Posterior vena cava (tissue), 2 donors: ENCODE measurements at regions not wholly inside any gene's neighbourhood (a gene's known extent, or its start where the extent isn't known, plus 50 kb on each side); places are given as distances from the start of the nearest gene placed in this dataset.

Source experiments
- DNase-seq: peaks from one replicate; pipeline ENCODE4 v3.0.0-alpha.2; 2020; ENCODE audit warnings: low spot score
- intact Hi-C, 2 donors: fragments of 100-400 bp; cut with DNase I; formaldehyde crosslinking; loops; one replicate each; pipeline versions ENCODE4 v1.14.1 to v1.14.2; 2022 to 2023
- donor health status: DM: yes; HTN: yes; CAD: no.
- donor health status: DM: yes; HTN: yes; CAD: no.

DNA sequence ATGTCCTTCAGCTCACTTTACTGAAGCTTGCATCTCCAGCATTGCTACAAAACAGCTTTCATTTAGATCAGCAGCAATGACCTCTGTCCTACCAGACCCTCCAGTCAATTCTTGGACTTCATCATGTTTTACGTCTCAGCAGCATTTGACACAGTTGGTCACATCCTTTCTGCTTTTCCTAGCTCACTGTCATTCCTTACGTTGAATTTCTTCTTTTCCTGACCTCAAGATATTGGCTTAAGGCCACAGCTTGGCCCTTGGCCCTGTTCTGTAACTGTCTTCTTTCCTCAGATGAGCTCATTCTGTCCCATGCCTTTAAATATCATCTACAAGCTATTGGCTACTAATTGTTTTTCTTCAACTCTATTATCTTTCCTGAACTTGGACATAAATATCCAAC, 576.2 kb upstream of the KCNMB2 start:
- intact Hi-C loops = no loop called here

GRCh38 chr3:177960722-177961121, 575.5 kb upstream of the KCNMB2 start:
- DNase-seq = no peak
- intact Hi-C loops = no loop called here

More for the DNA sequence above, 576.2 kb upstream of the KCNMB2 start:
- DNase-seq = no peak

- no peak for DNase-seq
- intact Hi-C loops = no loop called here
Measured at GRCh38 chr3:177961784-177962183, 574.5 kb upstream of the KCNMB2 start.

DNA sequence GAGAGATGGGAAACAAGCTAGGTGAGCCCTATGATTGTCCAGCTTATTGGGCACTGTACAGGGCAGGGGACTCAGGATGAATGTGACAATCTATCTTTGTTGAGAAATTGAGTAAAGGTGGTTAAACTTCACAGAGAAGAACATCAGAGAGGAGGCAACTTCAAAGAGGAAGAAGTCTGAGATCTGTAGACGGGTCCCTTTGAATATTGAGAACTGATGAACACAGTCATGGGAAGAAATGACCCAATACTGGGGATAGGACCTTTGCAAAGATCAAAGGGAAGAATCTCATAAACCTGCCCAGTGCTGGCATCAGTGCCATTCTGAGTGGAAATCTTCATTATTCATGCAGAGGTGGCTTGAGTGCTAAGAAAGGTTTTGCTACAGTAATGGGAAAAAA, 569.7 kb upstream of the KCNMB2 start:
- no peak for DNase-seq

GRCh38 chr3:177968891-177969290, 567.3 kb upstream of the KCNMB2 start:
- no peak for DNase-seq
- intact Hi-C loops = no loop called here

More for the DNA sequence above, 569.7 kb upstream of the KCNMB2 start:
- intact Hi-C loops = no loop called here

DNA sequence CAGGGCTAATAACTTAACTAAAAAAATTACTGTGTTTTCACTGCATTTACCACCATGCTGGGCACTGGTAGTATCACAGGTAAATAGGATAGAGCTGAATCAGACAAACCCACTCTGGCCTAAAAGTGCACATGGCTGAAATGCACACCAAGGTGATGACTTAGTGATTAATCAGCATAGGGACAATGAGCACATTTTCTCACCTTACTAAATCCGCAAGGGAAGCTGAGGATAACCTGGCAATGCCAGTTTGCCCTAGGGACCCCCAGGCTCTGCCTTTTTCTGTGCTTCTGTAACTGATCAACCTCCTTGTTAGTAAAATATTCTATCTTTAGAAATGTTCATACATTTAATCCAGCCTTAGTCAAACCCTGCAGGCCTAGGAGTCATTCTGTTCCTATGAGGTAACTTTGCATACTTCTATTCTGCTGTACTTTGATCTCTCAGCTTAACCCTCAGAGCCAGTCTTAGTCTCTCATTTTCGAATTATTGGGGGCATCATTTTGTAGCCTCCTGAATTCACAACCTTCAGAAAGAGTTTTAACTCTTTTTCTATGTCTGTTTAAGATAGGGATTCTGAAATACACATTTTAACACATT, 562.9 kb upstream of the KCNMB2 start:
- intact Hi-C loops = no loop called here
- no peak for DNase-seq

DNA sequence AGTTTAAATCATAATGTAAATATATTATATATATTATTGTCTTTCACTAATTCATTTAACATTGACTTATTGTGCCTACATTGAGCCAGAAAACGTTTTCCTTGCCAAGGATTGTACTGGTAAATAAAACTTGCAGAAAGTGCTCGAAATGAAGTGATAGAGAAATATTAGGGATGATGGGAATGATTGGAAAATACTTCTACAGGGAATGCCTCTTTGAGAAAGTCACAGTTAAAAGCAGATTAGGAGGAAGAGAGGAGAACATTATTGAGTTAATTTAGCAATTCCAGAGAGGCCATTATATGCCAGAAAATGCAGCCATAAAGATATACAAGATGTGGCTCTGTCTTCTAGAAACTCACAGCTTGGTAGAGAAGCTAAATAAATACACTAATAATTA, 560.0 kb upstream of the KCNMB2 start:
- intact Hi-C loops = no loop called here

GRCh38 chr3:177976866-177977265, 559.4 kb upstream of the KCNMB2 start:
- no peak for DNase-seq
- intact Hi-C loops = no loop called here

More for the DNA sequence above, 560.0 kb upstream of the KCNMB2 start:
- no peak for DNase-seq

DNA sequence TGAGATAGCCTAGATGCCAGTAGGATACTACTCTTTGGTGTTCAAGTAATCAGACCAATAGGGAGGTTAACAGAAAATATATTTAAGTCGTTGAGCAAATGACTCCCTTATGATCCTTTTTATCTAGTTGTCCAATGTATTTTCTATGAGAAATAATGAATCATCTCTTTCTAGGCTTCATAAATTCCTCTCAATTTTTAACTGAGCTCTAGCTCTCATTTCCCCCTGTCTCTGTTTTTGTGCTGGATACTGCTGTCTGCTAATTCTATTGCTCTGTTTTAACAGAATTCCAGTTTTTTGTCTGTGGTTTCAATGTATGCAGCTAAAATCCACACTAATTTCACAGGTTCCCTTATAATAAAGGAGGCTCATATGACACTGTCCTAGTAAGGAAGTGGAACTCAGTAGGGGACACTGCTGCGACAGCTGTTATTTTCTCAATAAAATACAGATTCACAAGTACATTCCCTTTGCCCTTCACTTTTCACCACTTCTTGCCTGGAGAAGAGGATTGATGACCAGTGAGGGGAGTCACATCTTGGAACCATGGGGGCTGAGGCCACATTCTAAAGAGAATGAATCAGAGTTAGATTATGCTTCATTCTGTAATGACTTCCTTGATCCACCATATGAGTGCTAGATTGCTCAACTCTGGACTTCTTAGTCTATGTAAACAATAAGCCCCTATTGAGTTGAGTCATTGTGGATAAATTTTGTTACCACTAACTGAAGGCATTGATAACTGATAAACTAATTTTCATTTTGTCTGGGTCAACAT, 558.7 kb upstream of the KCNMB2 start:
- no peak for DNase-seq
- intact Hi-C loops = no loop called here

- intact Hi-C loops = no loop called here
- no peak for DNase-seq
Measured at GRCh38 chr3:177978946-177979345, 557.3 kb upstream of the KCNMB2 start.

DNA sequence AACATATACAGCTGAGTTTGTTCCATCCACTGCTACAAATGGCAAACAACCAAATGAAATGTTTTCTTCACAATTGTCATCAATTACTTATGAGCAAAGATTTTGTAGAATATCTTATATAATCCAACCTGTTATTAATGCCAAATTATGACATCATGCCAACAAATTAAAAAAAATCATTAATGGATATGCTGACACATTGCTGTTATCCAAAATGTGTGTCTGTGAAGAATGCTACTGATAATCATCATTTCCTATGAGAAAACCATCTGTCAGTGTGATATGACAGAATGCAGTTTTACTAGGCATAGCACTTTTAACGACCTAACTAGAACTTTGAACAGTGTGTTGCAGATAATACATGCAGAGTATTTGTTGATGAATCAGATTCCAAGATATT, 556.5 kb upstream of the KCNMB2 start:
- intact Hi-C loops = no loop called here
- DNase-seq = no peak

DNA sequence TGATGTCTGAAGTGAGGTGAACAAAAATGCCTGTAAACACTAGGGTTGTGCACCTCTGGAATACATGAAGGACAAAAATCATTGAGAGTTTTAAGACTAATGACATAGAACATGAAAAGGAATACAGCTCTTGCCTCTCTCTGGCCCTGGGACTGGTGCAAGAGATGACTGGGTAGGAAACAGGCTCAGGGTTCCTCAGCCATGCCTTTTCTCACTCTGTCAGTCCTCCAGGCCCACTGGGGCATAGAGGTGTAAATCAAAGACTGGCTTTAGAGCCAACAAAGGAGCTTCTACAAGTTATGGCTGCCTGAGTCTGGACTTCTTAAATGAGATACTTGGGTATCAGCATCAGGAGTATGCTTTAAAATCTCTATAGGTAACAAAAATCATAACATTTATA, 554.7 kb upstream of the KCNMB2 start:
- intact Hi-C loops = no loop called here
- DNase-seq = no peak

DNA sequence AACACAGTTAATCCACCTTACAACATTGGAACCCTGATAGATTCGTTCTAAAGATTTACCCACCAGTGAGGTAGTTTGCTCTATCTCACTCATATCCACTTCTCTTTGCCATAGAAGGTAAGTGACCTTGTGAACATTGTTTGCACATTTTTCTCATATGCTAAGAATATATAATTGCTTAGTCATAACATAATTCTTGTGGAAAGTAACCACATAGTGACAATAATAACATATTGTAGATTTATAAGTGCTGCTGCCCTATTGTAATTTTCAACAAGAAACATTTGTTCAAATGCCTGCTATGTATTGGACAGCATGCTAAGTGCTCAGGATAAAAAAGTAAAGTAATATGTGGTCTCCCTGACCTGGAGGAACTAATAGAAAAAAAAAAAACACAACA, 554.2 kb upstream of the KCNMB2 start:
- no peak for DNase-seq

GRCh38 chr3:177983320-177983719, 552.9 kb upstream of the KCNMB2 start:
- intact Hi-C loops = no loop called here
- no peak for DNase-seq

More for the DNA sequence above, 554.2 kb upstream of the KCNMB2 start:
- intact Hi-C loops = no loop called here

DNA sequence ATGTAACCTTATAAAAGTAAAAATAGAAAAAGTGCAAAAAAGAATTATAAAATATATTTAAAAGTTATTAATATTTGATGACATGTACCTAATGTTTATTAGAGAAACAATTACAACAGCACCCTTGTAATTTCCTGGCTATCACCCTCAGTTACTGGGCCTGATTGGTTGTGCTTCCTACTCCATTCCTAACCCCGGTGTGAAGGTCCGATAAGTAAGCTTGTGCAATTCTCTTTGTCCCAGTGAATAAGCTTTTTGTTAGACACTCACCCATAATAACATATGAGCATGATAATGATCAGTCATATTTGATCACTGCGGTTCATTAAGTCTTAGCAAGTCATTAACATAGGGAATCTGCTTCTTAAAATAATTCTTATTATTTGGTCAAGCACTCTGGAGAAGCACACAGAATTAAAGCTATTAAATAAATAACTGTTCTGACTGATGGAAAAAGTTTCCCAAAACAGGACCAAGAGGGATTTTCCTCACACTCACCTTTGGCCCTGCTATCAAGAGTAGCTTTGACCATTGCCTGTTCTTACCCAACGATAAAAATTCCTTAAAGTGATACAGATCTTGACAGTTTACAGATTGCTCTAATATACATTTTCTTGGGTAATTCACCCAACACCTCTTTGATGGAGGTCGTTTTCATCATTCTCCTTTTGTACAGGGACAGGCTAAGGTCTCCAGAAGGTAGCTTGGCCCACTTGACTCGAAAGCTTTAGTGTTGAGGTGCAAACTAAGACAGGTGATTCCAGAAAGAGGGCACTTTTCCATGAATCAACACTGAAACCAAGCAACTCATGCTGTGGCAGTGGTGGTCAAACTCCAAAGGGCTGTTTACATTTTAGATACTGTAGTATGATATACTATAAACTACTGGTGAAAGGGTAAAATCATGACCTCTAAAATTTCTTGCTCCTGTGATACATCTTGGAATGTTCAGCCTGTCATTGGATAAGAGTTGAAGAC, 543.0 kb upstream of the KCNMB2 start:
- intact Hi-C loops = no loop called here
- DNase-seq = no peak

GRCh38 chr3:177994976-177995375, 541.3 kb upstream of the KCNMB2 start:
- no peak for DNase-seq
- intact Hi-C loops = no loop called here

DNA sequence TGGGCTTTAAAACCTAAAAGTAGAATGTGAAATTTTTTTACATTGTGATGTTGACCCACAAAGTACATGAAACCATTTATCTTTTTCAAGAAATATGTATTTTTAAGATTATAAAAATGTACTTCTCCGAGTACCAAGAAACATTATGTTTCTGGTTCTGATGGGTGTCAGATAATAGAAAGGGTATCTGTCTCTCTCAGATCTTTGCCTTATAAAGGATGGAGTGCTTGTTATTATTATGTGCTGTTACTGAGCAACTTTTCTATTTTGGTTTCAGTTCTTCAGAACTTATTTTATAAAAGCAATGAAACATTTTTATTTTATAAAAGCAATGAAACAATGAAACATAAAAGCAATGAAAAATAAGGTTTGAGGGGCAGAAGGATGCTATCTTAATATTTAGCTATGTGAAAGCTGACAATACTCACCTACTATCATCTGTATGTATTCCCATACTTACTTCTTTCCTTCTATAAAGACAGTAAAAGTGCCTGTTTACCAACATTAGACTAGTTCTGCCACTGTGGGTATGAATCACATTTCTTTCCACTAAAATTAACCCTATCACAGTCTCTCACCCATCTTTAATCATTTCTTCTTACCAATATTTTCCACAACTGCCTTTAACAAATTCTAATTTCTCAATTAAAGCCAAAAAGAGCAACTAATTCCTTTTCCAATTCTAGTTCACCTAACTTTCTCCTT, 540.7 kb upstream of the KCNMB2 start:
- no peak for DNase-seq
- intact Hi-C loops = no loop called here

- DNase-seq = no peak
- intact Hi-C loops = no loop called here
Measured at GRCh38 chr3:178001670-178002101, 534.5 kb upstream of the KCNMB2 start.

DNA sequence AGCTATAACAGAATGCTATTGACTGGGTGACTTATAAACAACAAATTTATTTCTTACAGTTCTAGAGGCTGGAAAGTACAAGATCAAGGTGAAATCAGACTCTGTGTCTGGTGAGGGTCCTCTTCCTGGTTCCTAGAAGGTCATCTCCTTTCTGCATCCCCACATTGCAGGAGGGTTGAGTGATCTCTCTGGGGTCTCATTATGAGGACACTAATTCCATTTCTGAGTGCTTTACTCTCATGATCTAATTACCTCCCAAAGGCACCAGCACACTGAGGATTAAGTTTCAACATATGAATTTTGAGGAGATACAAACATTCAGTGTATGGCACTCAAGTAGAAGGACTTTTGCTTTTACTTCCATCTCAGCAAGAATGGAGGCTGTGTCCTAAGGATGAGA, 534.1 kb upstream of the KCNMB2 start:
- no peak for DNase-seq
- intact Hi-C loops = no loop called here
